DMS53 treated with DMSO at 0.1 percent for 48 hours (cell line): ENCODE measurements at regions not wholly inside any gene's neighbourhood (a gene's known extent, or its start where the extent isn't known, plus 50 kb on each side); places are given as distances from the start of the nearest gene placed in this dataset.

ENCODE experiments used
- DNase-seq: peaks from one replicate; lab custom pipeline; 2025; ENCODE audit not compliant: unreplicated experiment; lab: John Stamatoyannopoulos, UW

GRCh38 chr2:861655-862354 is 88.8 kb upstream of the SNTG2 start:
- DNase-seq, result no peak

- no peak for DNase-seq
Observed at GRCh38 chr2:860259-860855, 90.3 kb upstream of the SNTG2 start.

GRCh38 chr2:858646-859045 is 92.0 kb upstream of the SNTG2 start:
- no peak for DNase-seq

GRCh38 chr2:857937-858336 is 92.7 kb upstream of the SNTG2 start:
- no peak for DNase-seq

- DNase-seq, result no peak
Observed at GRCh38 chr2:857081-857480, 93.6 kb upstream of the SNTG2 start.

GRCh38 chr2:856456-856855 is 94.2 kb upstream of the SNTG2 start:
- DNase-seq, result no peak

GRCh38 chr2:856041-856440 is 94.6 kb upstream of the SNTG2 start:
- DNase-seq, result no peak

GRCh38 chr2:855177-855576 is 95.5 kb upstream of the SNTG2 start:
- no peak for DNase-seq

GRCh38 chr2:854460-854859 is 96.2 kb upstream of the SNTG2 start:
- DNase-seq, result no peak

GRCh38 chr2:853203-853870 is 97.3 kb upstream of the SNTG2 start:
- no peak for DNase-seq

- no peak for DNase-seq
Observed at GRCh38 chr2:852168-852567, 98.5 kb upstream of the SNTG2 start.

GRCh38 chr2:851680-852079 is 99.0 kb upstream of the SNTG2 start:
- DNase-seq, result no peak

GRCh38 chr2:851078-851477 is 99.6 kb upstream of the SNTG2 start:
- no peak for DNase-seq

GRCh38 chr2:850429-850828 is 100.2 kb upstream of the SNTG2 start:
- no peak for DNase-seq

- no peak for DNase-seq
Observed at GRCh38 chr2:848099-848498, 102.5 kb upstream of the SNTG2 start.

- DNase-seq, result no peak
Observed at GRCh38 chr2:847669-848068, 103.0 kb upstream of the SNTG2 start.

GRCh38 chr2:844715-845114 is 105.9 kb upstream of the SNTG2 start:
- no peak for DNase-seq

- no peak for DNase-seq
Observed at GRCh38 chr2:842151-842803, 108.4 kb upstream of the SNTG2 start.

- DNase-seq, result no peak
Observed at GRCh38 chr2:841036-841435, 109.6 kb upstream of the SNTG2 start.

- no peak for DNase-seq
Observed at GRCh38 chr2:834233-834632, 116.4 kb upstream of the SNTG2 start.

GRCh38 chr2:833180-833579 is 117.5 kb upstream of the SNTG2 start:
- no peak for DNase-seq

GRCh38 chr2:832635-833034 is 118.0 kb upstream of the SNTG2 start:
- no peak for DNase-seq
